Smooth muscle cell (in vitro differentiated cells): ENCODE measurements at regions not wholly inside any gene's neighbourhood (a gene's known extent, or its start where the extent isn't known, plus 50 kb on each side); places are given as distances from the start of the nearest gene placed in this dataset.
"Not testable (repeated sequence)": the region's sequence is repeated elsewhere in the genome, so short reads cannot be mapped to it uniquely, and the experiment has no call there.

Experiments used
- DNase-seq: peaks from one replicate; lab custom pipeline; 2025; ENCODE audit not compliant: unreplicated experiment; lab: John Stamatoyannopoulos, UW
- H2AFZ ChIP-seq: fragments of 200-600 bp; sonication (generic); 2 replicates; pipeline ENCODE4 v1.6.0; 2016; ENCODE audit warnings: antibody characterized with exemption, low read depth, mild to moderate bottlenecking
- H3F3A ChIP-seq: fragments of 200-600 bp; sonication (generic); 2 replicates; pipeline ENCODE4 v1.6.0; 2017; ENCODE audit warnings: antibody characterized with exemption, low read depth
- H3K27ac ChIP-seq: fragments of 200-600 bp; sonication (generic); 2 replicates; pipeline ENCODE4 v1.5.1; 2016; ENCODE audit warnings: low read depth, mild to moderate bottlenecking
- H3K27me3 ChIP-seq: fragments of 200-600 bp; sonication (generic); 2 replicates; pipeline ENCODE4 v1.6.1; 2016; ENCODE audit warnings: low read depth, mild to moderate bottlenecking
- H3K36me3 ChIP-seq: fragments of 200-600 bp; sonication (generic); 2 replicates; pipeline ENCODE4 v1.5.1; 2016; ENCODE audit warnings: low read depth
- H3K4me1 ChIP-seq: fragments of 200-600 bp; sonication (generic); 2 replicates; pipeline ENCODE4 v1.5.1; 2016; ENCODE audit warnings: low read depth
- H3K4me2 ChIP-seq: fragments of 200-600 bp; sonication (generic); 2 replicates; pipeline ENCODE4 v1.6.0; 2016; ENCODE audit warnings: mild to moderate bottlenecking
- H3K4me3 ChIP-seq: fragments of 200-600 bp; sonication (generic); 2 replicates; pipeline ENCODE4 v1.5.1; 2016; ENCODE audit warnings: mild to moderate bottlenecking
- H3K79me2 ChIP-seq: fragments of 200-600 bp; sonication (generic); 2 replicates; pipeline ENCODE4 v1.6.0; 2016; ENCODE audit warnings: low read depth, mild to moderate bottlenecking
- H3K9ac ChIP-seq: fragments of 200-600 bp; sonication (generic); 2 replicates; pipeline ENCODE4 v1.6.0; 2016; ENCODE audit warnings: low read depth
- H3K9me3 ChIP-seq: fragments of 200-600 bp; sonication (generic); replicated peaks from 2 replicates; pipeline ENCODE4 v1.5.1; 2016; ENCODE audit warnings: low read depth
- H4K20me1 ChIP-seq: fragments of 200-600 bp; sonication (generic); 2 replicates; pipeline ENCODE4 v1.6.0; 2016; ENCODE audit warnings: low read depth
- WGBS: methylation state at CpG from one replicate; pipeline ENCODE4 v1.1.7; 2016; ENCODE audit warnings: low lambda C conversion rate; 5-methylcytosine and 5-hydroxymethylcytosine counted together

GRCh38 chr21:6049930-6050329, 4471.5 kb upstream of the TPTE start:
- H3K9ac ChIP-seq, H3K27me3 ChIP-seq, H4K20me1 ChIP-seq, H3K4me3 ChIP-seq, H3F3A ChIP-seq, H3K9me3 ChIP-seq, H3K36me3 ChIP-seq, H2AFZ ChIP-seq, H3K4me1 ChIP-seq, H3K4me2 ChIP-seq, H3K79me2 ChIP-seq, DNase-seq, H3K27ac ChIP-seq: not testable (repeated sequence)
- no CpG with 5 or more reads among the region's 17 CpGs for WGBS

- not testable (repeated sequence) for H3F3A ChIP-seq, H3K27me3 ChIP-seq, H3K4me3 ChIP-seq, H4K20me1 ChIP-seq, DNase-seq, H3K36me3 ChIP-seq, H3K9ac ChIP-seq, H3K4me1 ChIP-seq, H3K27ac ChIP-seq, H3K79me2 ChIP-seq, H2AFZ ChIP-seq, H3K9me3 ChIP-seq, H3K4me2 ChIP-seq
- WGBS = no CpG with 5 or more reads among the region's 5 CpGs
These were observed 4469.3 kb upstream of the TPTE start for GRCh38 chr21:6052109-6052508.

GRCh38 chr21:6053145-6053544, 4468.2 kb upstream of the TPTE start:
- H2AFZ ChIP-seq, H3K36me3 ChIP-seq, H3K4me1 ChIP-seq, H3K4me3 ChIP-seq, DNase-seq, H3K27me3 ChIP-seq, H3K4me2 ChIP-seq, H3K9ac ChIP-seq, H3K27ac ChIP-seq, H3F3A ChIP-seq, H3K79me2 ChIP-seq, H4K20me1 ChIP-seq, H3K9me3 ChIP-seq: not testable (repeated sequence)
- no CpG with 5 or more reads among the region's 25 CpGs for WGBS

GRCh38 chr21:6058997-6059396, 4462.4 kb upstream of the TPTE start:
- not testable (repeated sequence) for H3K9ac ChIP-seq, H3K4me3 ChIP-seq, H3K4me2 ChIP-seq, H3K27ac ChIP-seq, H3K4me1 ChIP-seq, H3K36me3 ChIP-seq, H3K79me2 ChIP-seq, H3F3A ChIP-seq, DNase-seq, H4K20me1 ChIP-seq, H2AFZ ChIP-seq, H3K27me3 ChIP-seq, H3K9me3 ChIP-seq
- WGBS = no CpG with 5 or more reads among the region's 9 CpGs

GRCh38 chr21:6060054-6060681, 4461.2 kb upstream of the TPTE start:
- H4K20me1 ChIP-seq, H3K27ac ChIP-seq, H3K36me3 ChIP-seq, H3K9me3 ChIP-seq, H3K4me2 ChIP-seq, H3K27me3 ChIP-seq, H2AFZ ChIP-seq, H3K4me1 ChIP-seq, H3K79me2 ChIP-seq, H3K4me3 ChIP-seq, H3F3A ChIP-seq, H3K9ac ChIP-seq, DNase-seq: not testable (repeated sequence)
- no CpG with 5 or more reads among the region's 21 CpGs for WGBS

- not testable (repeated sequence) for H3K4me1 ChIP-seq, H3K79me2 ChIP-seq, H3K4me2 ChIP-seq
These were observed 4454.9 kb upstream of the TPTE start for GRCh38 chr21:6066320-6066985.

GRCh38 chr21:6068098-6068831, 4453.1 kb upstream of the TPTE start:
- H3K9ac ChIP-seq, H3K27me3 ChIP-seq, DNase-seq, H3K4me1 ChIP-seq, H3F3A ChIP-seq, H3K4me2 ChIP-seq, H3K9me3 ChIP-seq, H3K36me3 ChIP-seq, H3K4me3 ChIP-seq, H3K79me2 ChIP-seq, H4K20me1 ChIP-seq, H2AFZ ChIP-seq, H3K27ac ChIP-seq: not testable (repeated sequence)
- WGBS = no CpG with 5 or more reads among the region's 31 CpGs

More at GRCh38 chr21:6066320-6066985, 4454.9 kb upstream of the TPTE start:
- H3K27me3 ChIP-seq, DNase-seq, H3K36me3 ChIP-seq, H3K9ac ChIP-seq, H3K9me3 ChIP-seq, H4K20me1 ChIP-seq, H2AFZ ChIP-seq, H3F3A ChIP-seq, H3K27ac ChIP-seq, H3K4me3 ChIP-seq: not testable (repeated sequence)
- WGBS = no CpG with 5 or more reads among the region's 17 CpGs

GRCh38 chr21:6070213-6070612, 4451.2 kb upstream of the TPTE start:
- not testable (repeated sequence) for H3K27me3 ChIP-seq, H3K27ac ChIP-seq, H3K4me2 ChIP-seq, H3K36me3 ChIP-seq, H3F3A ChIP-seq, H3K79me2 ChIP-seq, H3K9ac ChIP-seq, DNase-seq, H3K4me3 ChIP-seq, H4K20me1 ChIP-seq, H3K4me1 ChIP-seq, H3K9me3 ChIP-seq, H2AFZ ChIP-seq
- WGBS = 100% methylated on average over 1 of the region's 2 CpGs
